SK-N-MC (cell line): ENCODE measurements at regions not wholly inside any gene's neighbourhood (a gene's known extent, or its start where the extent isn't known, plus 50 kb on each side); places are given as distances from the start of the nearest gene placed in this dataset.
"Not testable (repeated sequence)": the region's sequence is repeated elsewhere in the genome, so short reads cannot be mapped to it uniquely, and the experiment has no call there.

Experiments used
- DNase-seq: peaks from one replicate; pipeline ENCODE4 v3.0.0-alpha.2; 2011; ENCODE audit warnings: low read depth, low spot score
- H3K27ac ChIP-seq: fragments of 200-600 bp; sonication (generic); 2 replicates; pipeline ENCODE4 v1.5.1; 2016; ENCODE audit warnings: mixed run types
- H3K36me3 ChIP-seq: fragments of 200-600 bp; sonication (generic); 2 replicates; pipeline ENCODE4 v1.6.1; 2017; ENCODE audit warnings: antibody characterized with exemption, low read length, mixed read lengths; ENCODE audit not compliant: insufficient read depth
- H3K4me3 ChIP-seq: fragments of 200-600 bp; sonication (generic); 2 replicates; pipeline ENCODE4 v1.5.1; 2016
- H3K9ac ChIP-seq: fragments of 200-600 bp; sonication (generic); 2 replicates; pipeline ENCODE4 v1.8.0; 2017; ENCODE audit warnings: mixed run types, mixed read lengths; ENCODE audit not compliant: insufficient read length
- H3K9me3 ChIP-seq: fragments of 200-600 bp; sonication (generic); 2 replicates; pipeline ENCODE4 v1.6.1; 2017; ENCODE audit warnings: low read depth, mild to moderate bottlenecking, antibody characterized with exemption, low read length, moderate library complexity, mixed read lengths
- EZH2 ChIP-seq: fragments of 200-600 bp; sonication (generic); IDR thresholded peaks from one replicate; pipeline ENCODE4 v1.6.1; 2017; ENCODE audit warnings: antibody characterized with exemption
- FOXP2 ChIP-seq: optimal IDR thresholded peaks from 2 replicates; pipeline ENCODE3; 2011; ENCODE audit warnings: mild to moderate bottlenecking, moderate library complexity; ENCODE audit not compliant: insufficient read depth; ENCODE audit errors: extremely low read length, control extremely low read depth
- POLR2AphosphoS5 ChIP-seq: IDR thresholded peaks from 2 replicates; pipeline ENCODE4 v1.6.1; 2012; ENCODE audit warnings: mild to moderate bottlenecking, low read depth, low read length, borderline replicate concordance

DNA sequence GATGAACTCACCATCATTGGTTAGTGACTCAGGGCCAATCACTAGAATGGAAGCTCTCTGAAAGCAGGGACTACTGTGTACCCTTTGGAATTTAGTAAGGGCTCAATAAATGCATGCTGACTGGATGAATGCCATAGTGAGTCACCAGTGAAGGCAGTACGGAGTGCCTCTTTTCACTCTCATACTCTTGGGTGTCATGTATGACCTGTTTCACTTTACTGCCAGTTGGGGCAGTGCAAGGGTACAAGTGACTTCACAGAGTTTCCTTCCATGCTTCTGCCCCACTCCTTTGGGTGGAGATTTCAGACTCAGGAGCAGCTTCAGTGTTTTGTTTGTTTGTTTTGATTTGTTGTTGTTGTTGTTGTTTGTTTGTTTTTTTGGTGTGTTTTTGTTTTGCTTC lies 57.7 kb downstream of the SOX3 start:
- no peaks in the 10 kb centered on the region for H3K9me3 ChIP-seq
- no peak overlapping the region for H3K9ac ChIP-seq
- no peak overlapping the region for H3K4me3 ChIP-seq
- H3K36me3 ChIP-seq: no peaks in the 10 kb centered on the region
- no peak overlapping the region for H3K27ac ChIP-seq
- TF ChIP-seq POLR2AphosphoS5: no peak
- no peak for TF ChIP-seq EZH2
- no peak for TF ChIP-seq FOXP2
- DNase-seq: no peak

DNA sequence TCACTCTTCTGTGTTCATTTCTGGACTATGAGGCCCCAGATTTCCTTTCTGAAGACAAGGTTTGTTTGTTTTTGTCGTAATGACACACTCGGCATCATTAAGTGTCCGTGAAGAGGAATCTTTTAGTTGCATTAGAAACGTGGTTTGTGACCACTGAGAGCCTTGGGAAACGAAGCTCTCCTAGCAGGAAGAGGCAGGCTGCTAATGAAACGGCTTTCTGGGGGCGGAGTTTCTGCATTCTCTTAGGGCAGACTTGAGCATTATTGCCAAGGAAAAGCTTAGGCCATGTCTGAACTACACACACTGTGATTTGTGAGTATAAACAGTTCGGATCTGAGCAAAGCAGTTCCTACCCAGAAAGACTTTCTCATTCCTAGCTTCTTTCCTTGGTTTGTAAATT lies 64.0 kb downstream of the SOX3 start:
- Histone ChIP-seq H3K27ac (no peak overlapping the region), H3K36me3 (no peaks in the 10 kb centered on the region), H3K9ac (no peak overlapping the region), H3K9me3 (no peaks in the 10 kb centered on the region), H3K4me3 (no peak overlapping the region)
- TF ChIP-seq POLR2AphosphoS5 (no peak), EZH2 (no peak), FOXP2 (no peak)
- DNase-seq: no peak

DNA sequence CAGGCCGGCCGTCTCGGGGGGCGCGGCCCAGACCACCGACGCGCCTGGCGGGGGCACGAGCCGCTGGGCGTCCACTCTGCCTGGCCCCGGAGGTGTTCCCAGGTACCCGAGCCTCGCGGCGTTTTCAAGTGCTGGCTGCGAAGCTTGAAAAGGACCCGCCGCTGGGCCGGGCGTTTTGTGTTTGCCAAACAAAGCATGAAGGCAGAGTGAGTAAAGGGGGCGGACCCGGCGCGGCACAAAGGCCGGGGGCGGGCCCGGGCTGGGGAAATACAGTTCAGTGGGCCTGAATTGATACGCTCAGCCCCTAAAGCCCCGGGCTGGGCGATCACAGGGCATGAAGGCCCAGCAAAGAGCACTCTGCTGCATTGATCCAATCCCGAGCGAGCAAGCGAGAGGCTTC lies 65.4 kb downstream of the SOX3 start:
- H3K4me3 ChIP-seq: no peak overlapping the region
- TF ChIP-seq EZH2 (no peak), POLR2AphosphoS5 (no peak), FOXP2 (no peak)
- no peaks in the 10 kb centered on the region for H3K36me3 ChIP-seq
- no peak overlapping the region for H3K27ac ChIP-seq
- DNase-seq: no peak
- no peaks in the 10 kb centered on the region for H3K9me3 ChIP-seq
- no peak overlapping the region for H3K9ac ChIP-seq

DNA sequence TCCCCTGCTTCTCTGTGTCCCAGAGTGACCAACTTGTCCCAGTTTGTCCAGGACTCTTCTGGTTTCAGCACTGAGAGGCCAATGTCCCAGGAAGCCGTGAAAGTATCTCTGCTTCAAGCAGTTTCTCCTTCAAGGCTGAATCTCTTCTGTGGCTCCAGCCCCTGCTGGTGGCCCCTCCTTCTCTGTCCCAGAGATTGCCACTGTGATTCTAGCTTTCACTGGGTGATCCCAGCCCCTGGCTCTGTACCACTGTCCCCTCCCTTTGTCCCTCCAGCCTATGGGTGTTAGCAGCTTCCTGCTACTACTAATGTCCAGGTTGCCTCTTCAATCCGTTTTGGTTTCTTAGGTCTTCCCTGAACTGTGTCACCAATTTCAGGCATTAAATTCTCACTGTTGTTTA lies 70.5 kb downstream of the SOX3 start:
- TF ChIP-seq POLR2AphosphoS5 (no peak), EZH2 (no peak), FOXP2 (no peak)
- H3K9me3 ChIP-seq: no peaks in the 10 kb centered on the region
- H3K9ac ChIP-seq: no peak overlapping the region
- H3K36me3 ChIP-seq: no peaks in the 10 kb centered on the region
- no peak overlapping the region for H3K27ac ChIP-seq
- no peak for DNase-seq
- H3K4me3 ChIP-seq: no peak overlapping the region

DNA sequence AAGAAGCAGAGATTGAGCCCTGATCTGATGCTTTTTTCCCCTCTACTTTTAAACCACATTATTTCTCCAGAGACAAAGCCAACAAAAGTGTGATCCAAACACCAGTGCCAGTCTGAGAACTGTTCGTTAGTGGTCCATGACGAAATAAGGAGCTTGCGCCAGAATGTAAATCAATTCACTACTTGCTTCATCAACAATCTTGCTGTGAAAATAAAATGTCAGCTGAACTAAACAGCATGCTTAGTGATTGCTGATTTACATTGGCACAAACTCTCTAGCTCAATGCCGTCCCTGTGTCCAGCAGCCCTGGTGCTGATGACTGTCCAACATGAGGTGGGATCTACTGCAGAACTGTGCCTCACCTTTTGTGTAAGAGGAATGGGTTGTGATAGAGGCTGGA lies 71.3 kb downstream of the SOX3 start:
- Histone ChIP-seq H3K36me3 (no peaks in the 10 kb centered on the region), H3K9me3 (no peaks in the 10 kb centered on the region), H3K4me3 (no peak overlapping the region), H3K9ac (no peak overlapping the region), H3K27ac (no peak overlapping the region)
- DNase-seq: no peak
- TF ChIP-seq FOXP2: no peak
- TF ChIP-seq POLR2AphosphoS5: no peak

DNA sequence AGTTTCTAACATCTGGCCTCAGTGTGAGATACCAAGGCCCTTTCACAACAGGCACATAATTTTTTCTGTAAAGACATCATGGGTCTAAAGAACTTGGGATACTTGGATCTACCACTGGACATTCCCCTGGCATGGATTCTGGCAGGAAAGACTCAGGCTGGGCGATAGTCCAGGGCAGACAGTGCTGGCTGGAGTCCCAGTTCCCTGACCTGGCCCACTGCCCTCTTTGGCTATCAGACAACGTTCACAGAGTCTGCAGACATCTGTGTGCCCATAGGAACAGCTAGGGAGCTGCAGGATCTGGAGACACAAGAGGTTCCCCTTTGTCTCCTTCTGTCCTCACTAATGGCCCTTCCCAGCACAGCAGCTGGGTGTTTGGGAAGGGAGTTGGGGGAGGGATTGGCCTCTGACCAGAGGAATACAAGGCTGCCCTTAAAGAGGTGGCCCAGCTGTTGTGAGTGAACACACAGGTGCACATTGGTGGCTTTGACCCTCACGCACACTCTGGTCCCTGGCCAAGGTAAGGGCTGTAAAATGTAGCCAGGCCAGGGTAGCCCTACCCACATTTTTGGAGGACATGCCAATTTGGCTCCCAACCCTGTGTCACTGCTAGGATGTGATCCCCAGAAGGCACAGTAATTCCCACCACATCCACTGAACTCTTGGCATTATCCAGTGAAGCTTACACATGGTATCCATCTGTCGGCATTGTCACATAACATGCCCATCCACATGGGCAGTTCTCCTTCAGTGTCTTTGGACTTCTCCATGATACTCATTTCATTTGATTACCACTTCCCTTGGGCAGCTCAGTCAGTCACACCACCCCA lies 72.3 kb downstream of the SOX3 start:
- TF ChIP-seq FOXP2 (no peak), EZH2 (no peak), POLR2AphosphoS5 (no peak)
- no peak for DNase-seq
- Histone ChIP-seq H3K9ac (no peak overlapping the region), H3K27ac (no peak overlapping the region), H3K9me3 (no peaks in the 10 kb centered on the region), H3K4me3 (no peak overlapping the region), H3K36me3 (no peaks in the 10 kb centered on the region)

DNA sequence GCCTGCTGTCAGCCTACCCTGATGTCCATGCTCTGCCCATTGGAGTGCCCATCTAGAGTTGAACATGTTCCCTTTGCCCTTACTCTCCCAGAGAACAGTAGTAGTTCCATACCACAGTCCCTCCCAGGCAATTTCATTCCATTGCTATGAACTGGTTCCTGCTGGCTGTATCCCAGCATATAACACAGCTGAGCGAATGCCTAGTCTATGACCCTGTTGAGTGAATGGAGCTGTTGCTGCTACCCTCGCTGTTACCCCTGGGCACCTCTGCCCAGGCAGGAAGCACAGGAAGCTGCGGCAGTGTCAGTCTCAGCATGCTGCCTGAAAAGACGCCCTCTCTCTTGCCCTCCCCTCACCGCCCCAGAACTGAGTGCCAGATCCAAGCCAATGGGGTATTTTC lies 73.3 kb downstream of the SOX3 start:
- TF ChIP-seq POLR2AphosphoS5 (no peak), EZH2 (no peak), FOXP2 (no peak)

DNA sequence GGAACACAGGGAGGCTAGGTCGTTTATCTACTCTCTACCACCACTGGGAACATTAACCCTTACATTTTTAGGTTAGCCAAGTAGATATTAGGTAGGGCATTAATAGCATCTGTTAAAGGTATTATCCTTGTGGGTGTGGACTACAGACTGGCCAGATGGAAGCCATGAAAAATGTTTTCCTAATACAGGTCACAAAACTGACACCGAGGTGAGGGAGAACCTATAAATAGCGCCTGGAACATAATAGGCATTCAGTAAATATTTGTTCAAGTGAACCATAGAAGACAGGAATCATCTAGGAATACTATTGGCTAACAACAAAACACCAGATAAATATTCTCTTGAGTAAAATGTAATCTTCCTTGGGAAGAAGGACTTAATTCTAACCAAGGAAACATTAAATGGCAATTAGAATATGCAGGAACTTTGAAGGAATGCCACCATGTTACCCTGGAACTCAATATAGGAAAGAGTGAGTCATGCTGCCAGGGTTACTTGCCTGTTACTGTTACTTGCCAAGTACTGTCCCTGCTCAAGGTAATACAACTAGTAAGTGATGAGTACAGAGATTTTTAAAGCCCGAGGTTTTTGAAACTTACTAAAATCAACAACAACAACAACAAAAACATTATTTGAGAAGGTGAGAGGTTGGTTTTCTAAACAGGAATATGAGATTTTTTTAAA lies 79.0 kb downstream of the SOX3 start:
- Histone ChIP-seq H3K9me3 (no peaks in the 10 kb centered on the region), H3K36me3 (no peaks in the 10 kb centered on the region), H3K27ac (no peak overlapping the region), H3K9ac (no peak overlapping the region), H3K4me3 (no peak overlapping the region)
- TF ChIP-seq EZH2 (no peak), FOXP2 (no peak), POLR2AphosphoS5 (no peak)
- DNase-seq: no peak

More for the DNA sequence above, 73.3 kb downstream of the SOX3 start:
- Histone ChIP-seq H3K9ac (no peak overlapping the region), H3K27ac (no peak overlapping the region), H3K9me3 (no peaks in the 10 kb centered on the region), H3K36me3 (no peaks in the 10 kb centered on the region), H3K4me3 (no peak overlapping the region)
- no peak for DNase-seq

DNA sequence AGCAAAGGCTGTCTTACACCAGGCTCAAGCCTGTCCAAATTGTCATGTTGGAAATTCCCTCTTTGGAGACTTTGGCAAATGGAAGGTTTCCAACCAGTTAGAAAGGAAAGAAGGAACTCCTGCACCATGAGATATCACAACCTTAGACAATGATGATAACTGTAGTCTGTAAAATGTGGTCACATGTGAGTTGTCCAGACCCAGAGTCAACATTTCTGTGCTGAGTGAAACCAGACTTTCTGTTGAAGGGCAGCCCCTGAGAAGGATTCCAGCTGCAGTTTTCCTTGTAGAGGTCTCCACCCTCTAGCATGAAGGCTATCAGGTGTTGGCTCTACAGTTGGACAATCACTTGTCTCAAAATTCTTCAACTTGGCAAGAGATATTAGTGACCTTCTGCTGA lies 82.4 kb downstream of the SOX3 start:
- no peak overlapping the region for H3K9ac ChIP-seq
- H3K27ac ChIP-seq: no peak overlapping the region
- no peak overlapping the region for H3K4me3 ChIP-seq
- no peak for DNase-seq
- no peaks in the 10 kb centered on the region for H3K9me3 ChIP-seq
- H3K36me3 ChIP-seq: no peaks in the 10 kb centered on the region
- TF ChIP-seq POLR2AphosphoS5: no peak
- TF ChIP-seq FOXP2: no peak
- TF ChIP-seq EZH2: no peak

DNA sequence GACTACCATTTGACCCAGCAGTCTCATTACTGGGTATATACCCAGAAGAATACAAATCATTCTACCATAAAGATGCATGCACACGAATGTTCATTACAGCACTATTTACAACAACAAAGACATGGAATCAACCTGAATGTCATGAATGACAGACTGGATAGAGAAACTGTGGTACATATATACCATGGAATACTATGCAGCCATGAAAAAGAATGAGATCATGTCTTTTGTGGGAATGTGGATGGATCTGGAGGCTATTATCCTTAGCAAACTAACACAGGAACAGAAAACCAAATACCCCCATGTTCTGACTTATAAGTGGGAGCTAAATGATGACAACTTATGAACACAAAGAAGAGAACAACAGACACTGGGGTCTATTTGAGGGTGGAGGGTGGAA lies 102.7 kb downstream of the SOX3 start:
- not testable (repeated sequence) for H3K27ac ChIP-seq, H3K4me3 ChIP-seq, H3K9me3 ChIP-seq, DNase-seq, H3K36me3 ChIP-seq, H3K9ac ChIP-seq

DNA sequence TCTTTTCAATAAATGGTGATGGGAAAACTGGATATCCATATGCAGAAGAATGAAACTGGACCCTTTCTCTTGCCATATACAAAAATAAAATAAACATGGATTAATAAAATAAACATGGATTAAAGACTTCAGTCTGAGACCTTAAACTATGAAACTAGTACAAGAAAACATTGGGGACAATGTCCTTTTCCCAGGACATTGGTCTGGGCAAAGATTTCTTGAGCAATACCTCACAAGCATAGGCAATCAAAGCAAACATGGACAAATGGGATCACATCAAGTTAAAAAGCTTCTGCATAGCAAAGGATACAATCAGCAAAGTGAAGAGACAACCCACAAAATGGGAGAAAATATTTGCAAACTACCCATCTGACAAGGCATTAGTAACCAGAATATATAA lies 108.5 kb downstream of the SOX3 start:
- DNase-seq, H3K27ac ChIP-seq, H3K9ac ChIP-seq, H3K9me3 ChIP-seq, H3K36me3 ChIP-seq, H3K4me3 ChIP-seq: not testable (repeated sequence)
